Liver (tissue), 8 donors: ENCODE measurements at regions not wholly inside any gene's neighbourhood (a gene's known extent, or its start where the extent isn't known, plus 50 kb on each side); places are given as distances from the start of the nearest gene placed in this dataset.

Experiments
- DNase-seq: peaks from one replicate; pipeline ENCODE4 v3.0.0-alpha.2; 2017; ENCODE audit warnings: low spot score
- H3K27ac ChIP-seq, 2 donors: one replicate each; pipeline ENCODE4 v1.7.0; 2013; ENCODE audit warnings: inconsistent platforms in 2 of 2, low read length in 2 of 2, control low read depth in 1 of 2, low read depth in 1 of 2, mild to moderate bottlenecking in 1 of 2
- H3K27me3 ChIP-seq, 4 donors: one replicate each; pipeline versions ENCODE4 v1.6.1 to v1.7.0; 2013; ENCODE audit warnings: low read length in 3 of 4, inconsistent platforms in 1 of 4, mild to moderate bottlenecking in 1 of 4, moderate library complexity in 1 of 4; ENCODE audit not compliant: control insufficient read depth in 4 of 4, insufficient read depth in 4 of 4
- H3K36me3 ChIP-seq, 4 donors: one replicate each; pipeline versions ENCODE4 v1.6.1 to v1.7.0; 2013; ENCODE audit warnings: low read length in 3 of 4, mild to moderate bottlenecking in 3 of 4, low read depth in 1 of 4, moderate library complexity in 1 of 4; ENCODE audit not compliant: control insufficient read depth in 4 of 4, insufficient read depth in 3 of 4
- H3K4me1 ChIP-seq, 4 donors: one replicate each; pipeline versions ENCODE4 v1.6.1 to v1.7.0; 2013; ENCODE audit warnings: low read length in 3 of 4, mild to moderate bottlenecking in 3 of 4, moderate library complexity in 1 of 4; ENCODE audit not compliant: control insufficient read depth in 4 of 4, insufficient read depth in 4 of 4
- H3K4me3 ChIP-seq, 3 donors: one replicate each; pipeline versions ENCODE4 v1.6.1 to v1.7.0; 2013; ENCODE audit warnings: low read length in 3 of 3, control low read depth in 1 of 3, low read depth in 1 of 3, mild to moderate bottlenecking in 1 of 3
- H3K9ac ChIP-seq, 2 donors: one replicate each; pipeline ENCODE4 v1.7.0; 2013; ENCODE audit warnings: low read length in 2 of 2, mild to moderate bottlenecking in 2 of 2, moderate library complexity in 2 of 2, control low read depth in 1 of 2, low read depth in 1 of 2
- H3K9me3 ChIP-seq, 4 donors: one replicate each; pipeline versions ENCODE4 v1.6.1 to v1.7.0; 2013; ENCODE audit warnings: low read length in 3 of 4; ENCODE audit not compliant: control insufficient read depth in 4 of 4
- EGR1 ChIP-seq, 2 donors: IDR thresholded peaks; 2 replicates each; pipeline ENCODE4 v1.6.1; 2016 to 2018; ENCODE audit warnings: antibody characterized with exemption in 2 of 2, low read depth in 2 of 2
- FOXA1 ChIP-seq: IDR thresholded peaks from 2 replicates; pipeline ENCODE4 v1.6.1; 2016; ENCODE audit warnings: antibody characterized with exemption
- FOXA2 ChIP-seq: IDR thresholded peaks from 2 replicates; pipeline ENCODE4 v1.6.1; 2016; ENCODE audit warnings: antibody characterized with exemption
- GABPA ChIP-seq, 2 donors: IDR thresholded peaks in 1 of 2; conservative IDR thresholded peaks in 1 of 2; 2 replicates each; pipeline ENCODE4 v1.6.1; 2016; ENCODE audit warnings: antibody characterized with exemption in 2 of 2, mild to moderate bottlenecking in 1 of 2, moderate library complexity in 1 of 2
- HNF4A ChIP-seq, 2 donors: conservative IDR thresholded peaks; 2 replicates each; pipeline ENCODE4 v1.6.1; 2016; ENCODE audit warnings: antibody characterized with exemption in 2 of 2, mild to moderate bottlenecking in 2 of 2
- HNF4G ChIP-seq: IDR thresholded peaks from 2 replicates; pipeline ENCODE4 v1.6.1; 2016; ENCODE audit warnings: antibody characterized with exemption
- JUND ChIP-seq, 2 donors: IDR thresholded peaks; 2 replicates each; pipeline ENCODE4 v1.6.1; 2016; ENCODE audit warnings: antibody characterized with exemption in 2 of 2
- MAX ChIP-seq: IDR thresholded peaks from 2 replicates; pipeline ENCODE4 v1.6.1; 2016; ENCODE audit warnings: antibody characterized with exemption
- NR2F2 ChIP-seq: IDR thresholded peaks from 2 replicates; pipeline ENCODE4 v1.6.1; 2016; ENCODE audit warnings: antibody characterized with exemption
- RAD21 ChIP-seq, 2 donors: IDR thresholded peaks; 2 replicates each; pipeline ENCODE4 v1.6.1; 2016; ENCODE audit warnings: antibody characterized with exemption in 2 of 2, mild to moderate bottlenecking in 2 of 2
- RXRA ChIP-seq, 2 donors: IDR thresholded peaks; 2 replicates each; pipeline ENCODE4 v1.6.1; 2017 to 2018; ENCODE audit warnings: antibody characterized with exemption in 2 of 2, mild to moderate bottlenecking in 1 of 2
- SP1 ChIP-seq: IDR thresholded peaks from 2 replicates; pipeline ENCODE4 v1.6.1; 2018; ENCODE audit warnings: antibody characterized with exemption, mild to moderate bottlenecking
- TAF1 ChIP-seq: conservative IDR thresholded peaks from 2 replicates; pipeline ENCODE4 v1.6.1; 2016; ENCODE audit warnings: antibody characterized with exemption, mild to moderate bottlenecking
- YY1 ChIP-seq: IDR thresholded peaks from 2 replicates; pipeline ENCODE4 v1.6.1; 2016; ENCODE audit warnings: antibody characterized with exemption, mild to moderate bottlenecking
- WGBS: extraction: QIAGEN DNeasy Blood & Tissue Kit; methylation state at CpG from one replicate; pipeline ENCODE4 v1.1.7; 2013; 5-methylcytosine and 5-hydroxymethylcytosine counted together
- TF ChIP-seq, protein P1 (sequence below): fragments of 150-350 bp; IDR thresholded peaks from 2 replicates; pipeline ENCODE4 v1.5.1; 2017; ENCODE audit warnings: improper control_type of control experiment, low read depth, low read length; ENCODE audit not compliant: missing input control
- TF ChIP-seq, protein P2 (sequence below): IDR thresholded peaks from 2 replicates; pipeline ENCODE4 v1.6.1; 2016; ENCODE audit warnings: antibody characterized with exemption
- TF ChIP-seq, protein P3 (sequence below): IDR thresholded peaks from 2 replicates; pipeline ENCODE4 v1.6.1; 2016; ENCODE audit warnings: antibody characterized with exemption
- TF ChIP-seq, protein P4 (sequence below): IDR thresholded peaks from 2 replicates; pipeline ENCODE4 v1.6.1; 2016; ENCODE audit warnings: antibody characterized with exemption, mild to moderate bottlenecking
- donor health status: healthy.
- donor health status: healthy.
- donor health status: healthy.
- donor health status: healthy.
- donor health status: healthy.

- no peak for TF ChIP-seq TAF1
Measured at GRCh38 chr4:104345598-104346242, 149.0 kb downstream of the CXXC4 start (continued).

GRCh38 chr4:104344342-104344980 lies 150.2 kb downstream of the CXXC4 start:
- no peaks in the 10 kb centered on the region for H3K4me1 ChIP-seq
- WGBS = 90% methylated on average over 11 of the region's 11 CpGs
- H3K27me3 ChIP-seq = no peaks in the 10 kb centered on the region
- no peak overlapping the region for H3K4me3 ChIP-seq
- H3K9ac ChIP-seq = no peak overlapping the region
- no peaks in the 10 kb centered on the region for H3K36me3 ChIP-seq
- no peak overlapping the region for H3K27ac ChIP-seq
- TF ChIP-seq HNF4A (conservative IDR thresholded peaks at IDR 0.05) = no peak
- no peak for TF ChIP-seq EGR1 (IDR thresholded peaks at IDR 0.05; ENCODE audit: low read depth in 2 of 2)
- no peak for TF ChIP-seq FOXA1
- TF ChIP-seq, protein P1, sequence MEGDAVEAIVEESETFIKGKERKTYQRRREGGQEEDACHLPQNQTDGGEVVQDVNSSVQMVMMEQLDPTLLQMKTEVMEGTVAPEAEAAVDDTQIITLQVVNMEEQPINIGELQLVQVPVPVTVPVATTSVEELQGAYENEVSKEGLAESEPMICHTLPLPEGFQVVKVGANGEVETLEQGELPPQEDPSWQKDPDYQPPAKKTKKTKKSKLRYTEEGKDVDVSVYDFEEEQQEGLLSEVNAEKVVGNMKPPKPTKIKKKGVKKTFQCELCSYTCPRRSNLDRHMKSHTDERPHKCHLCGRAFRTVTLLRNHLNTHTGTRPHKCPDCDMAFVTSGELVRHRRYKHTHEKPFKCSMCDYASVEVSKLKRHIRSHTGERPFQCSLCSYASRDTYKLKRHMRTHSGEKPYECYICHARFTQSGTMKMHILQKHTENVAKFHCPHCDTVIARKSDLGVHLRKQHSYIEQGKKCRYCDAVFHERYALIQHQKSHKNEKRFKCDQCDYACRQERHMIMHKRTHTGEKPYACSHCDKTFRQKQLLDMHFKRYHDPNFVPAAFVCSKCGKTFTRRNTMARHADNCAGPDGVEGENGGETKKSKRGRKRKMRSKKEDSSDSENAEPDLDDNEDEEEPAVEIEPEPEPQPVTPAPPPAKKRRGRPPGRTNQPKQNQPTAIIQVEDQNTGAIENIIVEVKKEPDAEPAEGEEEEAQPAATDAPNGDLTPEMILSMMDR = no peak
- TF ChIP-seq MAX = no peak
- TF ChIP-seq RXRA (IDR thresholded peaks at IDR 0.05) = no peak
- TF ChIP-seq GABPA (IDR thresholded peaks at IDR 0.05 in 1 of 2, conservative IDR thresholded peaks at IDR 0.05 in 1 of 2) = no peak
- TF ChIP-seq YY1 = no peak
- no peak for TF ChIP-seq SP1
- TF ChIP-seq RAD21 (IDR thresholded peaks at IDR 0.05) = no peak
- no peak for TF ChIP-seq NR2F2
- no peak for TF ChIP-seq JUND (IDR thresholded peaks at IDR 0.05)
- TF ChIP-seq, protein P2, sequence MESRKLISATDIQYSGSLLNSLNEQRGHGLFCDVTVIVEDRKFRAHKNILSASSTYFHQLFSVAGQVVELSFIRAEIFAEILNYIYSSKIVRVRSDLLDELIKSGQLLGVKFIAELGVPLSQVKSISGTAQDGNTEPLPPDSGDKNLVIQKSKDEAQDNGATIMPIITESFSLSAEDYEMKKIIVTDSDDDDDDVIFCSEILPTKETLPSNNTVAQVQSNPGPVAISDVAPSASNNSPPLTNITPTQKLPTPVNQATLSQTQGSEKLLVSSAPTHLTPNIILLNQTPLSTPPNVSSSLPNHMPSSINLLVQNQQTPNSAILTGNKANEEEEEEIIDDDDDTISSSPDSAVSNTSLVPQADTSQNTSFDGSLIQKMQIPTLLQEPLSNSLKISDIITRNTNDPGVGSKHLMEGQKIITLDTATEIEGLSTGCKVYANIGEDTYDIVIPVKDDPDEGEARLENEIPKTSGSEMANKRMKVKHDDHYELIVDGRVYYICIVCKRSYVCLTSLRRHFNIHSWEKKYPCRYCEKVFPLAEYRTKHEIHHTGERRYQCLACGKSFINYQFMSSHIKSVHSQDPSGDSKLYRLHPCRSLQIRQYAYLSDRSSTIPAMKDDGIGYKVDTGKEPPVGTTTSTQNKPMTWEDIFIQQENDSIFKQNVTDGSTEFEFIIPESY = no peak
- no peak for TF ChIP-seq FOXA2
- H3K9me3 ChIP-seq = peaks cover 0 to 11% (median 6%) of the 10 kb centered on the region in 4 donors
- DNase-seq = no peak

DNA sequence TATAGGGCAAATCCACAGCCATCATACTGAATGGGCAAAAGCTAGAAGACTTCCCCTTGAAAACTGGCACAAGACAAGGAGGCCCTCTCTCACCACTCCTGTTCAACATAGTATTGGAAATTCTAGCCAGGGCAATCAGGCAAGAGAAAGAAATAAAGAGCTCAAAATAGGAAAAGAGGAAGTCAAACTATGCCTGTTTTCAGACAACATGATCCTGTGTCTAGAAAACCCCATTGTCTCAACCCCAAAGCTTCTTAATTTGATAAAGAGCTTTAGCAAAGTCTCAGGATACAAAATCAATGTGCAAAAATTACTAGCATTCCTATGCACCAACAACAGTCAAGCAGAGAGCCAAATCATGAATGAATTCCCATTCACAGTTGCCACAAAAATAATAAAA lies 160.3 kb downstream of the CXXC4 start:
- Histone ChIP-seq H3K36me3 (no peaks in the 10 kb centered on the region), H3K27me3 (no peaks in the 10 kb centered on the region), H3K9ac (no peak overlapping the region), H3K4me1 (no peaks in the 10 kb centered on the region), H3K27ac (no peak overlapping the region), H3K9me3 (peaks cover 0 to 3% (median 0%) of the 10 kb centered on the region in 4 donors), H3K4me3 (no peak overlapping the region)
- no peak for DNase-seq
- no peak for TF ChIP-seq NR2F2
- TF ChIP-seq RAD21 (IDR thresholded peaks at IDR 0.05) = no peak
- TF ChIP-seq GABPA (IDR thresholded peaks at IDR 0.05 in 1 of 2, conservative IDR thresholded peaks at IDR 0.05 in 1 of 2) = no peak
- TF ChIP-seq HNF4G = no peak
- TF ChIP-seq, protein P3, sequence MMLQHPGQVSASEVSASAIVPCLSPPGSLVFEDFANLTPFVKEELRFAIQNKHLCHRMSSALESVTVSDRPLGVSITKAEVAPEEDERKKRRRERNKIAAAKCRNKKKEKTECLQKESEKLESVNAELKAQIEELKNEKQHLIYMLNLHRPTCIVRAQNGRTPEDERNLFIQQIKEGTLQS = no peak
- no peak for TF ChIP-seq FOXA2
- no peak for TF ChIP-seq RXRA (IDR thresholded peaks at IDR 0.05)
- TF ChIP-seq EGR1 (IDR thresholded peaks at IDR 0.05; ENCODE audit: low read depth in 2 of 2) = no peak
- TF ChIP-seq, protein P2 = no peak
- TF ChIP-seq HNF4A (conservative IDR thresholded peaks at IDR 0.05) = no peak
- TF ChIP-seq YY1 = no peak
- no peak for TF ChIP-seq TAF1
- TF ChIP-seq, protein P4, sequence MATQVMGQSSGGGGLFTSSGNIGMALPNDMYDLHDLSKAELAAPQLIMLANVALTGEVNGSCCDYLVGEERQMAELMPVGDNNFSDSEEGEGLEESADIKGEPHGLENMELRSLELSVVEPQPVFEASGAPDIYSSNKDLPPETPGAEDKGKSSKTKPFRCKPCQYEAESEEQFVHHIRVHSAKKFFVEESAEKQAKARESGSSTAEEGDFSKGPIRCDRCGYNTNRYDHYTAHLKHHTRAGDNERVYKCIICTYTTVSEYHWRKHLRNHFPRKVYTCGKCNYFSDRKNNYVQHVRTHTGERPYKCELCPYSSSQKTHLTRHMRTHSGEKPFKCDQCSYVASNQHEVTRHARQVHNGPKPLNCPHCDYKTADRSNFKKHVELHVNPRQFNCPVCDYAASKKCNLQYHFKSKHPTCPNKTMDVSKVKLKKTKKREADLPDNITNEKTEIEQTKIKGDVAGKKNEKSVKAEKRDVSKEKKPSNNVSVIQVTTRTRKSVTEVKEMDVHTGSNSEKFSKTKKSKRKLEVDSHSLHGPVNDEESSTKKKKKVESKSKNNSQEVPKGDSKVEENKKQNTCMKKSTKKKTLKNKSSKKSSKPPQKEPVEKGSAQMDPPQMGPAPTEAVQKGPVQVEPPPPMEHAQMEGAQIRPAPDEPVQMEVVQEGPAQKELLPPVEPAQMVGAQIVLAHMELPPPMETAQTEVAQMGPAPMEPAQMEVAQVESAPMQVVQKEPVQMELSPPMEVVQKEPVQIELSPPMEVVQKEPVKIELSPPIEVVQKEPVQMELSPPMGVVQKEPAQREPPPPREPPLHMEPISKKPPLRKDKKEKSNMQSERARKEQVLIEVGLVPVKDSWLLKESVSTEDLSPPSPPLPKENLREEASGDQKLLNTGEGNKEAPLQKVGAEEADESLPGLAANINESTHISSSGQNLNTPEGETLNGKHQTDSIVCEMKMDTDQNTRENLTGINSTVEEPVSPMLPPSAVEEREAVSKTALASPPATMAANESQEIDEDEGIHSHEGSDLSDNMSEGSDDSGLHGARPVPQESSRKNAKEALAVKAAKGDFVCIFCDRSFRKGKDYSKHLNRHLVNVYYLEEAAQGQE = no peak
- TF ChIP-seq MAX = no peak
- TF ChIP-seq SP1 = no peak
- TF ChIP-seq JUND (IDR thresholded peaks at IDR 0.05) = no peak
